Hepatocyte (in vitro differentiated cells): ENCODE measurements at regions not wholly inside any gene's neighbourhood (a gene's known extent, or its start where the extent isn't known, plus 50 kb on each side); places are given as distances from the start of the nearest gene placed in this dataset.

Experiments used
- EZH2 ChIP-seq: fragments of 200-600 bp; sonication (generic); IDR thresholded peaks from 2 replicates; pipeline ENCODE4 v1.6.1; 2016; ENCODE audit warnings: antibody characterized with exemption, mild to moderate bottlenecking, borderline replicate concordance
- EZH2phosphoT487 ChIP-seq: fragments of 200-600 bp; sonication (generic); IDR thresholded peaks from one replicate; pipeline ENCODE4 v1.6.1; 2018; ENCODE audit warnings: antibody characterized with exemption, mild to moderate bottlenecking, low read depth, moderate library complexity; ENCODE audit not compliant: unreplicated experiment, severe bottlenecking

DNA sequence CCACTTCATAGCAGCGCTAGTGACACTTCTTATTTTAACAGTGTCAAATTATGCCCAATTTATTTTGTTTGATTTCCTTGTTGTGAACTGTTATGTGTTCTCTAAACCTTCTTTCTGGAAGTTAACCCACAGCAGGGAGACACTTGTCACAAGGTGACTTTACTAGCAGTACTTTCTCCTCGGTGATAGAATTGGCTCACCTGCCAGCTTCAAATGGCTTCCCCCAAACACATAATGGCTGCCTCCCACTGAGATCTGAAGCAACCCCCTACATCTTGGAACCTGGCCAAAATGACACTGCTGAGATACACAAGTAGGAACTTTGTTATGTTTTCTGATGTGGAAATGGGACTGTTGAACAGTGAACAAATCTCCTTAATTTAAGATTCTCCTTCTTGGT lies 238.8 kb upstream of the DPH6 start:
- TF ChIP-seq EZH2phosphoT487: no peak
- TF ChIP-seq EZH2: no peak
